Endothelial cell (in vitro differentiated cells): ENCODE measurements at regions not wholly inside any gene's neighbourhood (a gene's known extent, or its start where the extent isn't known, plus 50 kb on each side); places are given as distances from the start of the nearest gene placed in this dataset.

ENCODE experiments used
- DNase-seq: peaks from one replicate; pipeline ENCODE4 v3.0.0; 2021; ENCODE audit warnings: low spot score
- H3K27ac Mint-ChIP-seq: one replicate; pipeline ENCODE4 v1.8.0; 2021; ENCODE audit warnings: mixed read lengths, inconsistent platforms; ENCODE audit not compliant: unreplicated experiment
- H3K27me3 Mint-ChIP-seq: one replicate; pipeline ENCODE4 v1.8.0; 2021; ENCODE audit warnings: mild to moderate bottlenecking, moderate library complexity, mixed read lengths, inconsistent platforms; ENCODE audit not compliant: unreplicated experiment
- H3K36me3 Mint-ChIP-seq: one replicate; pipeline ENCODE4 v1.8.0; 2021; ENCODE audit warnings: mild to moderate bottlenecking, low read depth, mixed read lengths, inconsistent platforms; ENCODE audit not compliant: unreplicated experiment
- H3K4me1 Mint-ChIP-seq: one replicate; pipeline ENCODE4 v1.8.0; 2021; ENCODE audit warnings: mild to moderate bottlenecking, mixed read lengths, inconsistent platforms; ENCODE audit not compliant: unreplicated experiment
- H3K4me3 Mint-ChIP-seq: one replicate; pipeline ENCODE4 v1.8.0; 2021; ENCODE audit warnings: mild to moderate bottlenecking, mixed read lengths, inconsistent platforms; ENCODE audit not compliant: unreplicated experiment
- H3K9me3 Mint-ChIP-seq: one replicate; pipeline ENCODE4 v1.8.0; 2021; ENCODE audit warnings: mixed read lengths, inconsistent platforms; ENCODE audit not compliant: unreplicated experiment
- CTCF ChIP-seq: fragments of 200-600 bp; sonication (generic); IDR thresholded peaks from one replicate; pipeline ENCODE4 v1.5.0; 2021; ENCODE audit warnings: antibody characterized with exemption; ENCODE audit not compliant: unreplicated experiment

- Mint-ChIP-seq H3K9me3 (no peaks in the 10 kb centered on the region), H3K4me1 (no peaks in the 10 kb centered on the region), H3K36me3 (no peaks in the 10 kb centered on the region), H3K27ac (no peak overlapping the region), H3K27me3 (no peaks in the 10 kb centered on the region), H3K4me3 (no peak overlapping the region)
- no peak for TF ChIP-seq CTCF
- DNase-seq = no peak
These were observed 677.7 kb upstream of the KLF4 start for GRCh38 chr9:108167136-108167900.

GRCh38 chr9:108166519-108166918 lies 677.0 kb upstream of the KLF4 start:
- no peak for TF ChIP-seq CTCF
- Mint-ChIP-seq H3K4me1 (no peaks in the 10 kb centered on the region), H3K27me3 (no peaks in the 10 kb centered on the region), H3K36me3 (no peaks in the 10 kb centered on the region), H3K4me3 (no peak overlapping the region), H3K27ac (no peak overlapping the region), H3K9me3 (no peaks in the 10 kb centered on the region)
- no peak for DNase-seq

GRCh38 chr9:108163321-108164005 lies 673.9 kb upstream of the KLF4 start:
- Mint-ChIP-seq H3K27me3 (no peaks in the 10 kb centered on the region), H3K4me3 (no peak overlapping the region), H3K27ac (no peak overlapping the region), H3K9me3 (no peaks in the 10 kb centered on the region), H3K4me1 (no peaks in the 10 kb centered on the region), H3K36me3 (no peaks in the 10 kb centered on the region)
- no peak for TF ChIP-seq CTCF
- no peak for DNase-seq

- no peak for TF ChIP-seq CTCF
- Mint-ChIP-seq H3K9me3 (no peaks in the 10 kb centered on the region), H3K36me3 (no peaks in the 10 kb centered on the region), H3K27ac (no peak overlapping the region), H3K4me3 (no peak overlapping the region), H3K4me1 (no peaks in the 10 kb centered on the region), H3K27me3 (no peaks in the 10 kb centered on the region)
- DNase-seq = no peak
These were observed 673.1 kb upstream of the KLF4 start for GRCh38 chr9:108162664-108163063.

GRCh38 chr9:108161503-108161902 lies 671.9 kb upstream of the KLF4 start:
- H3K27me3 Mint-ChIP-seq = no peaks in the 10 kb centered on the region

More at GRCh38 chr9:108161503-108161902, 671.9 kb upstream of the KLF4 start:
- no peaks in the 10 kb centered on the region for H3K4me1 Mint-ChIP-seq
- no peaks in the 10 kb centered on the region for H3K36me3 Mint-ChIP-seq
- no peak for DNase-seq
- no peak overlapping the region for H3K27ac Mint-ChIP-seq
- TF ChIP-seq CTCF = no peak
- H3K9me3 Mint-ChIP-seq = no peaks in the 10 kb centered on the region
- H3K4me3 Mint-ChIP-seq = no peak overlapping the region
